HEK293 (cell line): ENCODE measurements at regions not wholly inside any gene's neighbourhood (a gene's known extent, or its start where the extent isn't known, plus 50 kb on each side); places are given as distances from the start of the nearest gene placed in this dataset.

Experiments used
- FEZF1 ChIP-seq: fragments of 450-650 bp; formaldehyde crosslinking; IDR thresholded peaks from 2 replicates; pipeline ENCODE4 v1.5.1; 2016; ENCODE audit warnings: missing biosample characterization, missing genetic modification characterization
- KLF8 ChIP-seq: fragments of 450-650 bp; formaldehyde crosslinking; IDR thresholded peaks from 2 replicates; pipeline ENCODE4 v1.5.1; 2016; ENCODE audit warnings: missing biosample characterization, missing genetic modification characterization
- SCRT2 ChIP-seq: fragments of 450-650 bp; formaldehyde crosslinking; IDR thresholded peaks from 2 replicates; pipeline ENCODE4 v1.5.1; 2016; ENCODE audit warnings: missing biosample characterization, missing genetic modification characterization
- YY1 ChIP-seq: fragments of 450-650 bp; formaldehyde crosslinking; IDR thresholded peaks from 2 replicates; pipeline ENCODE4 v1.5.1; 2018; ENCODE audit warnings: missing biosample characterization, missing genetic modification characterization
- ZBTB21 ChIP-seq: fragments of 450-650 bp; formaldehyde crosslinking; IDR thresholded peaks from 2 replicates; pipeline ENCODE4 v1.5.1; 2017; ENCODE audit warnings: missing biosample characterization, missing genetic modification characterization
- ZBTB48 ChIP-seq: fragments of 450-650 bp; formaldehyde crosslinking; IDR thresholded peaks from 2 replicates; pipeline ENCODE4 v1.5.1; 2016; ENCODE audit warnings: missing biosample characterization, missing genetic modification characterization
- ZFP69B ChIP-seq: fragments of 450-650 bp; formaldehyde crosslinking; IDR thresholded peaks from 2 replicates; pipeline ENCODE4 v1.5.1; 2016; ENCODE audit warnings: missing biosample characterization, missing genetic modification characterization
- ZNF549 ChIP-seq: fragments of 450-650 bp; IDR thresholded peaks from 2 replicates; pipeline ENCODE4 v1.5.1; 2018; ENCODE audit warnings: missing biosample characterization, missing genetic modification characterization, mild to moderate bottlenecking, inconsistent platforms, moderate library complexity
- ZNF600 ChIP-seq: fragments of 450-650 bp; formaldehyde crosslinking; IDR thresholded peaks from 2 replicates; pipeline ENCODE4 v1.5.1; 2016; ENCODE audit warnings: missing biosample characterization, missing genetic modification characterization
- TF ChIP-seq, protein P1 (sequence below): fragments of 450-650 bp; formaldehyde crosslinking; IDR thresholded peaks from 2 replicates; pipeline ENCODE4 v1.5.1; 2016; ENCODE audit warnings: missing biosample characterization, missing genetic modification characterization
- TF ChIP-seq, protein P2 (sequence below): fragments of 450-650 bp; formaldehyde crosslinking; IDR thresholded peaks from 2 replicates; pipeline ENCODE4 v1.5.1; 2016; ENCODE audit warnings: missing biosample characterization, missing genetic modification characterization
- TF ChIP-seq, protein P3 (sequence below): fragments of 450-650 bp; formaldehyde crosslinking; IDR thresholded peaks from 2 replicates; pipeline ENCODE4 v1.5.1; 2017; ENCODE audit warnings: missing biosample characterization, missing genetic modification characterization

DNA sequence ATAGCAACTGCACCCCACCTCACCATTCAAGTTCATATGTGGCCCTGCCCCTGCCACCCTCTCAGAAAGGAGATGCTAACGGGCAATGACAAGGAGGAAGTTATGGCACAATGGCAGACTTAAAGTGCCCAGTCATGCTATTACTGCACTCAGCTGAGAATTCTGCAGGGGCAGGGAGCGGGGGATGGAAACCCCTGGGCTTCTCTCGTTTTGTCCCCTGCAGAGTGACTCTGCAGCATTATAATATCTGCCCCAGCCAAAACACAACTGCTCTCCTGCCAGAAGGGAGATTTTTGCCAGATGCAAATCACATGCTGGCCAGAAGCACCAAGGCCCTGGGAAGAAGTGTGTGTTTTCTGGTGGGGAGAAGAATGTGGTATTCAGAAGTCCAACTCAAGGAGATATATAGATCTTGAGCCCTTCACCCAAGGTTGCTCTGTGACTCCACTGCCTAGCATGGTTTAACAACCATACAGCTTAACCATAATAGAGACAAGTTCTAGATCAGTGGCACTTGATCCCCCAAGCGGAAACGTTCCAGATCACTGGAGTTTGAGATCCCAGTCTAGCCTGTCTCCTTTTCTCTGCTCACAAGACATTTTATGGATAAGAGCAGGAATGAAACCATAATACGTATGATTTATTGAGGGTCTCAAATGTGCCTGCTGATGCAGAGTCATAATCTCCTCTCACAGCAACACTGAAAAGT, 207.0 kb upstream of the MAP3K1 start:
- no peak for TF ChIP-seq YY1 (tag by site-specific recombination)
- TF ChIP-seq, protein P1, sequence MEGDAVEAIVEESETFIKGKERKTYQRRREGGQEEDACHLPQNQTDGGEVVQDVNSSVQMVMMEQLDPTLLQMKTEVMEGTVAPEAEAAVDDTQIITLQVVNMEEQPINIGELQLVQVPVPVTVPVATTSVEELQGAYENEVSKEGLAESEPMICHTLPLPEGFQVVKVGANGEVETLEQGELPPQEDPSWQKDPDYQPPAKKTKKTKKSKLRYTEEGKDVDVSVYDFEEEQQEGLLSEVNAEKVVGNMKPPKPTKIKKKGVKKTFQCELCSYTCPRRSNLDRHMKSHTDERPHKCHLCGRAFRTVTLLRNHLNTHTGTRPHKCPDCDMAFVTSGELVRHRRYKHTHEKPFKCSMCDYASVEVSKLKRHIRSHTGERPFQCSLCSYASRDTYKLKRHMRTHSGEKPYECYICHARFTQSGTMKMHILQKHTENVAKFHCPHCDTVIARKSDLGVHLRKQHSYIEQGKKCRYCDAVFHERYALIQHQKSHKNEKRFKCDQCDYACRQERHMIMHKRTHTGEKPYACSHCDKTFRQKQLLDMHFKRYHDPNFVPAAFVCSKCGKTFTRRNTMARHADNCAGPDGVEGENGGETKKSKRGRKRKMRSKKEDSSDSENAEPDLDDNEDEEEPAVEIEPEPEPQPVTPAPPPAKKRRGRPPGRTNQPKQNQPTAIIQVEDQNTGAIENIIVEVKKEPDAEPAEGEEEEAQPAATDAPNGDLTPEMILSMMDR (tag by site-specific recombination): no peak
- TF ChIP-seq ZFP69B (tag by site-specific recombination): no peak
- no peak for TF ChIP-seq SCRT2 (tag by site-specific recombination)
- TF ChIP-seq FEZF1 (tag by site-specific recombination): no peak
- TF ChIP-seq KLF8: no peak
- TF ChIP-seq ZNF549 (tag by site-specific recombination): no peak
- no peak for TF ChIP-seq ZNF600
- TF ChIP-seq, protein P2, sequence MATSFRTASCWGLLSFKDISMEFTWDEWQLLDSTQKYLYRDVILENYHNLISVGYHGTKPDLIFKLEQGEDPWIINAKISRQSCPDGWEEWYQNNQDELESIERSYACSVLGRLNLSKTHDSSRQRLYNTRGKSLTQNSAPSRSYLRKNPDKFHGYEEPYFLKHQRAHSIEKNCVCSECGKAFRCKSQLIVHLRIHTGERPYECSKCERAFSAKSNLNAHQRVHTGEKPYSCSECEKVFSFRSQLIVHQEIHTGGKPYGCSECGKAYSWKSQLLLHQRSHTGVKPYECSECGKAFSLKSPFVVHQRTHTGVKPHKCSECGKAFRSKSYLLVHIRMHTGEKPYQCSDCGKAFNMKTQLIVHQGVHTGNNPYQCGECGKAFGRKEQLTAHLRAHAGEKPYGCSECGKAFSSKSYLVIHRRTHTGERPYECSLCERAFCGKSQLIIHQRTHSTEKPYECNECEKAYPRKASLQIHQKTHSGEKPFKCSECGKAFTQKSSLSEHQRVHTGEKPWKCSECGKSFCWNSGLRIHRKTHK: no peak
- TF ChIP-seq ZBTB21 (tag by site-specific recombination): no peak
- TF ChIP-seq, protein P3, sequence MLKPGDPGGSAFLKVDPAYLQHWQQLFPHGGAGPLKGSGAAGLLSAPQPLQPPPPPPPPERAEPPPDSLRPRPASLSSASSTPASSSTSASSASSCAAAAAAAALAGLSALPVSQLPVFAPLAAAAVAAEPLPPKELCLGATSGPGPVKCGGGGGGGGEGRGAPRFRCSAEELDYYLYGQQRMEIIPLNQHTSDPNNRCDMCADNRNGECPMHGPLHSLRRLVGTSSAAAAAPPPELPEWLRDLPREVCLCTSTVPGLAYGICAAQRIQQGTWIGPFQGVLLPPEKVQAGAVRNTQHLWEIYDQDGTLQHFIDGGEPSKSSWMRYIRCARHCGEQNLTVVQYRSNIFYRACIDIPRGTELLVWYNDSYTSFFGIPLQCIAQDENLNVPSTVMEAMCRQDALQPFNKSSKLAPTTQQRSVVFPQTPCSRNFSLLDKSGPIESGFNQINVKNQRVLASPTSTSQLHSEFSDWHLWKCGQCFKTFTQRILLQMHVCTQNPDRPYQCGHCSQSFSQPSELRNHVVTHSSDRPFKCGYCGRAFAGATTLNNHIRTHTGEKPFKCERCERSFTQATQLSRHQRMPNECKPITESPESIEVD (tag by site-specific recombination): no peak
- no peak for TF ChIP-seq ZBTB48 (tag by site-specific recombination)
